Inflammatory macrophage treated with lipopolysaccharide for 1 hour (primary cell): ENCODE measurements at regions not wholly inside any gene's neighbourhood (a gene's known extent, or its start where the extent isn't known, plus 50 kb on each side); places are given as distances from the start of the nearest gene placed in this dataset.
"Not testable (repeated sequence)": the region's sequence is repeated elsewhere in the genome, so short reads cannot be mapped to it uniquely, and the experiment has no call there.

Source experiments
- DNase-seq, 2 donors: peaks; one replicate each; pipeline ENCODE4 v3.0.0-alpha.2; 2020 to 2022

GRCh38 chr4:38529189-38530115 lies 134.5 kb upstream of the KLF3 start:
- DNase-seq: peak; percentile 80 to 87

- DNase-seq: no peak
Measured at GRCh38 chr4:38530486-38530885, 133.5 kb upstream of the KLF3 start.

- peak; percentile 68 to 73 for DNase-seq
Measured at GRCh38 chr4:38531141-38531727, 132.8 kb upstream of the KLF3 start.

DNA sequence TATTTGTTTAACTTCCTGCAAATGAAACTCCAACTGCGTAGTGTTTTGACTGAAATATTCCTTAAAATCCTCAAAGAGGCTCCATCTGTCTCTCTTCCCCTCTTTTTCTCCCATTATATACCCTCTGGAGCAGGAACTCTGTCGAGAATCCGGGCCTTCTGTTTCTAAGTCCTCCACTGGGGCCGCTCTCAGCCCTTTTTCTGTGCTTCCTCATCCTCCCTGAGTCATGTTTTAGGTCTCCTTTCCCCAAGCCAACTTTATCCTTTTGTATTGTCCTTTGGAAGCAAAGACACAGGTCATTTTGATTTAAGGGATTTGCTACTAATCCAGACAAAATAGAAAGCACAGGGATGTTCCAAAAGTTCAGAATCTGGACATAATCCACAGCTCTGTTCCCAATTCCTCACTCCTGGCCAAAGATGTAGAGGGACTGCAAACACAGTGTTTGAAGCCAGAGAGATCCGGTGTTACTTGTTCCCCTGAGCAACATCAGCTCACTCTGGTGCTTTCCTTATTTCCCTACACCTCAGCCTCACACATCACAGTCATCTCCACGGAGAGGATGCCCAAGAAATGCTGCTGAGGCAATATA lies 131.0 kb upstream of the KLF3 start:
- peak in 1 of 2 donors; percentile 31 for DNase-seq

GRCh38 chr4:38534344-38535045 lies 129.5 kb upstream of the KLF3 start:
- DNase-seq: peak in 1 of 2 donors; percentile 34

GRCh38 chr4:38535071-38535470 lies 128.9 kb upstream of the KLF3 start:
- DNase-seq: not testable (repeated sequence)

DNA sequence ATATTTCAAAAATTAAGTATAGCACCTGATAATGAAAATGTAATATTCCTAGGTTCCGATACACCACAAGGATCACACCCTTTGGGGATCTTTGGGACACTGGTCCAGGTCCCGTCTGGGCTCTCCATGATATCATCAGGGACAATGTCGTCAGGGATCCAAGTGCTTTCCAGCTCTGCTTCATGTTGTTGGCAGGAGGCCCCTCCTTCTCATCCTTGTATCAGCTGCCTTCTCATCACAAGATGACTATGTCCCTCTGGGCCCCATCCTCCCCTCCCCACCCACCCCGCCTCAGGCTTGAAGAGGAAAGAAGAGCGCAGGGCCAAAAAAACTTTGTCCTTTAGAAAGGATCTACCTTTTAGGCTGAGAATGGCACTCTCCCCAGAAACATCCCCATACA lies 128.3 kb upstream of the KLF3 start:
- DNase-seq: no peak

DNA sequence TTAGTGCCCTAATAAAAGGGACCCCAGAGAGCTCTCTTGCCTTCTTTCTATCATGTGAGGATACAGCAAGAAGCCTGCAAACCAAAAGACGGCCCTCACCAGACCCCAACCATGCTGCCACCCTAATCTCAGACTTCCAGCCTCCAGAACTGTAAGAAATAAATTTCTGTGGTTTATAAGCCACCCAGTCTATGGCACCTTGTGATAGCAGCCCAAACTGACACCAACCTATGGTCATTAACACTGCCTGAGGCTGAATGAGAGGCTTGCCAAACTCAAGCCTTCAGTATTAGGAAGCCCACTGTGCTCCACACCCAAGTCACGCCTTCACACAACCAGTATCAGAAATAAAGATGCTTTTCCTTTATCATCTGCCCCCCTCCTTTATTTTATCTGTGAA lies 127.3 kb upstream of the KLF3 start:
- no peak for DNase-seq

GRCh38 chr4:38537666-38538065 lies 126.3 kb upstream of the KLF3 start:
- DNase-seq: no peak

DNA sequence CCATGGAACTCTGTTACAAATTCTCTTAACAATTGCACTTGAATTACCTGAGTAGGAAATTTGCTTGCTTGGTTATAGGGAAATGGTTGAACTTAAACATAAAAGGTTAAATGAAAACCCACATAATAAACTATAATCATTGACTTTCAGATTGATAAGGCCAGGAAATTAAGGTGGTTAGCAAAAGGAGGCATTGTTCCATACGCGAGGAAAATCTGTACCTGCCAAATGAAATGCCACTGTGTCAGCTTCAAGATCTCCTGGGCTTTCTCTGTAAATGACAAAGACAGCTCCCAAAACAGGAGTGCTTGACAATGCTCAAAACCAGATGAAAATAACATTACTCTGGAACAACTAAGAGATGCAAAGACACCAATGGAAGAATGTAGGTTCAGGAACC lies 125.5 kb upstream of the KLF3 start:
- no peak for DNase-seq

DNA sequence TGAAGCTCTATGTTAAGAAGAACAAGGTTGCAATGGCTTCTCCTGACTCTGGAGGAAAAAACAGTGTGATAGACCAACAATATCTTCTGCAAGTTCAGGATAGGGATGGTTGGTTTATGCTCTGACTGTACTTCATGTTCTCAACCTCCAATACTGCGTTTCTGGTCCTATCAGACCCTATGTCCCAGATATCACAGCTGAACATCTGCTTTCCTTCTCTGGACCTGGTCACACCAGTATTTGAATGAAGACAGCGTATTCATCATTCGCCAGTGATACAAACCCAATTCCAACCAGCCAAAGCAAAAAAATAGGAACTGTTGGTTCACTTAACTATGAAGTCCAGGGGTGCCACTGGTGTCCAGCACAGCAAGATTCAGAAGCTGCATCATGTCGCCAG lies 124.5 kb upstream of the KLF3 start:
- no peak for DNase-seq

DNA sequence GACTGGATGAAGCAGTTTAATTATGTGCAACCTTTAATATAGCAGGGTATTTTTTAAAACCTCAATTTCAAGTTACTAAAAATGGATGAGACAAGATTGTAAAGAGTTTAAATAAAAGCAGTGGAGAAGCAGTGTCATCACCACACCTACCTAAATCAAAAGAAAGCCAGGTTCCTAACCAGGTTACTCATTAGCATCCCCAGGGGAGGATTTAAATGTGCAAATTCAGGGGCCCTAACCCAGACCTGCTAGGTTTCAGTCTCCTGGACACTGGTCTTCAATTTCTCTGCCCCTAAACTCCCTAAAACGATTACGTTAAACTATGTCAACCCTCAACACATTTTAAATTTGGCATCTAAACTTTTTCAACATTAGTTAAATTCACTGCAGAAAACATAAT lies 116.9 kb upstream of the KLF3 start:
- no peak for DNase-seq

DNA sequence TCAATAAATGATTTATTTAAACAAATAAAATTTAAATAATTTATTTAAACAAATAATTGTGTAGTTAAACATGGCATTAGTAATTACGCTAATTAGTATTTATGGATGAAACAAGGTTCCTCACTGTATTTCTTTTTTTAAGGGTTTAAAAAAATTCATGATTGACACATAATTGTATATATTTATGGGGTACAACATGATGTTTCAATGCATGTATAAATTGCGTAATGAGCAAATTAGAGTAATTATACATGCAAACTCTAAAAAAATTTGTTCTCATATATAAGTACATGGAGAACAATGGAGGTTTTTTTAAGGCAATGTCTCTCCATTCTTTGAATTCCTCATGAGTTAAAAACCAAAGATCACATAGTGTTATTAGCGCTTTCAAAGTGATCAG lies 115.7 kb upstream of the KLF3 start:
- DNase-seq: no peak

DNA sequence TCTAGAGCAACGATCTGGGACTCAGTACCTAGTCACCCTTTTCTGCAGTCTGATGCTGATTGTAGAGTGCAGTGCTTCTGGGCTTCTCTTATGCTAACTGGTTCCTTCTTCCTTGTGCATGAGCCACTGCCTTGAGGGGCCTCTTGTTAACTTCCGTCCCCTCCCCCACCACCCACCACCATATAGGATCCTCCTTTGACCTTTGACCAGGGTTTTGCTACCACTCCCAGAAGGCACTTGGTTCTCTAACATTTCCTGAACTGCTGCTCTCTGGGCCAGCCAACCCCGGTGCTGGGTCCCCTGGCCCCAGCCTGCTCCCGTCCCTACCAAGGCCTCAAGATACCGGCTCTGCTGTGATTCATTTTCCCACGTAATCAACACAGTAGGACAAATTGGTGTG lies 104.6 kb upstream of the KLF3 start:
- no peak for DNase-seq

GRCh38 chr4:38560340-38560739 lies 103.7 kb upstream of the KLF3 start:
- no peak for DNase-seq

- no peak for DNase-seq
Measured at GRCh38 chr4:38560768-38561558, 103.0 kb upstream of the KLF3 start.

DNA sequence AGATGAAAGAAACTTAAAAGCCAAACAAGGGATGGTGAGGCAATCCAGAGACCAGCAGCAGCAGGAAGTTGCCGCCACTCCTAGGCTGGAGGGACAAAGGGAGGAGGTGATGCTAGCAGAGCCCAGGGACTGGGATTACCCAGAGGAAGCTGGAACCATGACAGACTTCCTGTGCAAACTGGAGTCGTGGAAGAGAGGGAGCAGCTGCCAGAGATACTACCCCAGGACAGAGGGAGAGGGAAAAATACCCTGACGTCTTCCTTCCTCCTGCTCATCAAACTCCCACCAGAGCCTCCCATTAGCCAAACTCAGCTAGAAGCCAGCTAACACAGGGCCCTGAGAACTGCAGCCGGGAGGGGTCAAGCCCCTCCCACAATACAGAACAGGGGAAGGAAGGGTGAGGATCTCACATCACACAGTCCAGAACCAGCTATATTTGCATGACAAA lies 101.2 kb upstream of the KLF3 start:
- DNase-seq: peak; percentile 51 to 59

GRCh38 chr4:38563707-38564495 lies 100.1 kb upstream of the KLF3 start:
- no peak for DNase-seq

DNA sequence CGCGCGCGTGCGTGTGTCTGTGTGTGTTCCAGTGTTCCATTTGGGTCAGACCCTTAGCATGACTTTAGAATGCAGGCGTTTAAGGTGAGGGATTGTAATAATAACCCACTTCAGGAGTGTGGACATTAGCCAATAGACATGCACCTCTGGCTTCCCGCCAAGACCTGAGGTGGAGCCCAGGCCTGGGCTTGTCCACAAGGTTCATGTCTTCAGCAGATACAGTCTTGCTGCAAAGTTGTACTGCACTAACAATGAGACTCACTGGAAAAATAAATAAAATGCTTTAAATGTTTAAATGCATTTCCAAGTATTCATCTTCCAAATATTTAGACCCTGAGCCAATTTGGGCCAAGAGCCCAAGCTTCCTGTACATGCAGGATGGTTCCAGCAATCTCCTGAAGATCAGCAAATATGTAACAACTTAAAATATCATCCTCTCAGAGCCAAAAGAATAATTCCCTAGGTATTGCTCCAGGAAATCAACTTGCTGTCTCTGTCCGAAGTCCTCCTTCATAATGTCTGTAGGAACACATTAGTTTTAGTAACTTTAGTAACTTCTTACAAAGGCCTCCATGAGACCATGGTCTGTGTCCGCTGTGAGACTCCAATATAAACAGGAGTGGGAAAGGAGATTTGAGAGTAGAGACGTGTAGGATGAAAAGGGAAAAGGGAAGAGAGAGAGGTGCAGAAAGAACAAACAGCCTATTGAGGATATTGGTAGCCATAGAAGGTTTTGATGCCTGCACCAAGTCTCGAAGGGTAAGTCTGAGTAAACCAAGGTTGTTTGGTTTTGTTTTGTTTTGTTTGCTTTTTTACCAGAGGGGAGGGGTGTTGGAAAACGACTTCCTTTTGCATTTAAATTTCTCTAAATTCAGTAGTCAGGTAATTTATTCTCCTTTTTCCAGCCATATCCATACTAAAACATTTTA lies 98.5 kb upstream of the KLF3 start:
- no peak for DNase-seq

DNA sequence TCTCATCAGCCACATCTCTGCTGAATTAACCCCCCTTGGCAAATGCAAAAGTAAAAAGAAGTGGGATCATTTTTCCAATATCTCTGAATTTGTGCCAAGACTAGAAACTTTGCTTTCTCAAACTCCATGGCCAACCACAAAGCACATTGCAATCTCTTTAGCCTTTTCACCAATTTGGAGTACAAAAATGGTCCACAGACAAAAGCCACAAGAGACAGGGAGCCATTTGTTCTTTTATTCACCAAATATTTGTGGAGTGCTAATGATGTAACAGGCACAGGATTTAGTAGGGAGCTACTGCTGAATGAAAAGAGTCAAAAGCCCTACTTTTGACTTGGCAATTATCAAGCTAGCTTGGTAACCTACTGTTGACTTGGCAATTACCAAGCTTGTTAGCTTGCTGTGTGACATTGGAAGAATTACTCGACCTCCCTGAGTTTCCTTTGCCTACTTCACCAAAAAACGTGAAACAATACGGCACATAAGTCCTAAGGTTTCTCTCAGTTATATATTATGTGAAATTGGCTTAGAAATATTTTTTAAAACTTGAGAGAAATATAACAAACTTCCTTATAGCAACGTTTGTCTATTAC lies 97.1 kb upstream of the KLF3 start:
- DNase-seq: no peak
